Renal pelvis (tissue), 1 donor: ENCODE measurements at regions not wholly inside any gene's neighbourhood (a gene's known extent, or its start where the extent isn't known, plus 50 kb on each side); places are given as distances from the start of the nearest gene placed in this dataset.
"Not testable (repeated sequence)": the region's sequence is repeated elsewhere in the genome, so short reads cannot be mapped to it uniquely, and the experiment has no call there.

ENCODE experiments used
- DNase-seq: peaks from one replicate; pipeline ENCODE4 v3.0.0-alpha.2; 2013

GRCh38 chr16:29311461-29312344 lies 94.8 kb downstream of the NPIPB11 start:
- DNase-seq = no peak

- no peak for DNase-seq
Observed at GRCh38 chr16:29310852-29311314, 95.6 kb downstream of the NPIPB11 start.

- DNase-seq = not testable (repeated sequence)
Observed at GRCh38 chr16:29310243-29310642, 96.3 kb downstream of the NPIPB11 start.

DNA sequence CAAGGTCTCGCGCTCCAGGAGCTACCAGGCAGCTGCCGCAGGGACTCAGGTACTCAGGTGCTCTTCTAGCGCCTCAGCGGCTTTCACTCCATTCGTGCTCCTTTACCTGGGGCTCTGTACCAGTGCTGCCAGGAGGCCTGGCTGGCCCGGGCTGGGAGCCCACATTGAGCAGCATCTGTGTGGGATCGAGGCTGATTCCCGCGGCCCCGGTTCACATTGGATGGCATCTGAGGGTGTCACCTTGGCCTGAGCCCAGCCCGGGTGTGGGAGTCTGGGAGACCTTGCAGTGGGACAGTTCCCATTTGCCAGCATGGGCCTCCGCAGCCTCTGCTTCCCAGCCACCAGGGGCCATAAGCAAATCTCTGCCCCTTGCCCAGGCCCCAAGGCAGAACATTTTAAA lies 96.9 kb downstream of the NPIPB11 start:
- not testable (repeated sequence) for DNase-seq

GRCh38 chr16:29308644-29309546 lies 97.6 kb downstream of the NPIPB11 start:
- DNase-seq = no peak

DNA sequence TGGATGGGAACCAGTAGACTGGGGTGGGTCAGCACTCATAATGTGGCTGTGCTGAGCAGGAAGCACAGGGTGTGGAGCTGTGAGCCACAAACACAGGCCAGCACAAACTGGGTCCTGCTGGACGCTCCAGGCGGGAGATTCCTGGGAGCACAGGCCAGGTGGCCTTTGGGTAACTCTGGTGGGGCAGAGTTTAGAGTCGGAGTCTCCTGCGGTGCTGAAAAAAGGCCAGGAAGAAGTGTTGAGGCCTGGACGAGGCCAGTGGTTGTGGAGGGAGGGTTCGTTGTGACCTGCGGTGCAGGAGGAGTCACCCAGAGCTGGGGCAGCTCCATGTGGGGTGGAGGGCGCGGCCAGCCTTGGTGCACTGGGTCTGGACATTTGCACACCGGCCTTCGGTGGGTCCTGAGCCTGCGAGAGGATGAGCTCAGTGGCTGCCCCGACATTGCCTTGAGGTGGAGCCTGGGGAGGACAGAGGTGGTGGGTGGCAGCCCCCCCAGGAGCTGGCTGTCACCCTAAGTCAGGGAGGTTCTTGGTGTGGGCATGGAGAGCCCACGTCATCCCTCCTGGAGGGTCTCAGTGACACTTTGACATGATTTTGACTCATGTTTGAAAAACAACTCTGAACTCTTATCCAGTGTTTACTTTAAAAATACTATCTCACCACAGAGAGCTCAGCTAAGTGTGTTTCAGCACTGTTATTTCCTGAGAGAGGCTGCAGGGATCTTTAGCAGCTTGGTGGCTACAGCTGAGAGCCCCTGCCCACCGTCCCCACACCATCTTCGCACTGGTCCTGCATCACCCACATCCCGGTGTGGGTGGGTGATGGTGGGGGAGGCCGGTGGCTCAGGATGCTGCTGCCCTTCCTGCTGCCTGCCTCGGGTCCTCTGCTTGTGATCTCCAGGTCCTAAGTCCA lies 98.7 kb downstream of the NPIPB11 start:
- DNase-seq = no peak

DNA sequence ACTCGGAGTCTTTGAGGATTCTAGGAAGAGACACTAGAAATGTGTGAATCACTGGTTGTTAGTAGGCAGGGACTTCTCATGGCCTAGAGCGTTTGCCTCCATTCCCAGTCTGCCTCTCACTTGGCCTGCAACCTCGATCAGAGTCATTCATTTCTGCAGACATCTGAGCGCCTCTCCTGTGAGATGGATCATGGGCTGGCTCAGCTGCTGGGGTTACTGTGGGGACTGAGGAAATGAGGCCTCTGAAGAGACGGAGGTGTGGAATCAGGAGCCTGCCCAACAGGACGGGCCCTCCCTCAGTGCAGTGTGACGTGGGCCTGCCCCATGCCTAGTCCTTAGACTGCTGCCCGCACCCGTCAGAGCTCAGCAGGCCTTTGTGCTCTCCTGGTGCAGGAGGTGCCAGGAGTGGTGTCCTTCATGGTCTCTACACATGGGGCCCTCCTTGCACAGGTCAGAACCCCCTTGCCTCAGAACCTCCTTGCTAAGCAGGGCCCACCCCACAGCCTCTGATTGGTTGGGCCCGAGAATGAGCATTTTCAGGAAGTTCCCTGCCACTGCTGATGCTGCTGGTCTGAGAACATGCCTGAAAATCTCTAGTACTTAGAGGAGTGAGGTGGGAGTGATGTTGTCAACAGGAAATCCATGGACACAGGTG lies 99.4 kb downstream of the NPIPB11 start:
- no peak for DNase-seq

- no peak for DNase-seq
Observed at GRCh38 chr16:29306201-29306600, 100.3 kb downstream of the NPIPB11 start.

DNA sequence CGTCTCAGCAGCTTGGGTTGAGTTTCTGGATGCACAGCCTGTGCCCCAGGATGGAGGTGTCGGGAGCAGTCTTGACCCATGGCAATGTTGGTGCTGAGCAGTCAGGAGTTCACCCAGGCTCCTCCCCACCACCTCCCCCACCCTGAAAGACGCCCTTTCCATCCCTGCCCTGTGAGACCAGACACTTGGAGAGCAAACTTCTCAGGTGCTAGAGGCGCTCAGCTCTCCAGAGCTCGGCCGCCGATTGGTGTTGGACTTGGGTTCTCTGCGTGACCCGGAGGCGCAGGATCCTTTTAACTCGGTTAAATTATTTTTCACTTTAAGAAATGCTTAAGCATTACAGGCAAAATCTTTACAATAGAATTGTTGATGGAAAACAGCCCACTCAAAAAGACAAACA lies 101.5 kb downstream of the NPIPB11 start:
- DNase-seq = not testable (repeated sequence)

DNA sequence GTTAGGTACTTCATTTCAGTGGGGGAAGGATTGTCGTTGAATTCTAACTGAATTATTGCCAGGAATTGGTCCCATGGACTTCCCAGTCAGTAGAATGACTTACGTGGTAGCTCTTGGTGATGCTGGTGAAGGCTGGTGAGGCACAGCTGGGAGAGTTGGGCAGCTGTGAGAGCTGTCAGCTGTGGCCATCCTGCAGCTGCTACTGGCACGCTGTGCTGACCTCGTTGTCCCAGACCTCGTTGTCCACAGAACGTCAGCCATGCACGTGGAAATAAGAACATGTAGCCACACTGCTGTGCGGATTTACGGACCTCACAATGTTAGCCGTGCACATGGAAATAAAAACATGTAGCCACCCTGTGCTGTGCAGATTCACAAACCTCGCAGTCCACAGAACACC lies 102.3 kb downstream of the NPIPB11 start:
- no peak for DNase-seq

DNA sequence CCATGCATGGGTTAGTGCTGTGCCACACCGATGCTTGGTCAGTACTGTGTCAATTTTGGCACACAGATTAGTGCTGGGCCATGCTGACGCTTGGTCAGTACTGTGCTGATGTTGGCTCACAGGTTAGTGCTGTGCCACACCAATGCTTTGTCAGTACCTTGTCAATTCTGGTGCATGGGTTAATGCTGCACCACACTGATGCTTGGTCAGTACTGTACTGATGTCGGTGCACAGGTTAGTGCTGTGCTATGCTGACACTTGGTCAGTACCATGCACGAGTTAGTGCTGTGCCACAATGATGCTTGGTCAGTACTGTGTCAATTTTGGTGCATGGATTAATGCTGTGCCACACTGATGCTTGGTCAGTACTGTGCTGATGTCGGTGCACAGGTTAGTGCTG lies 103.0 kb downstream of the NPIPB11 start:
- no peak for DNase-seq

DNA sequence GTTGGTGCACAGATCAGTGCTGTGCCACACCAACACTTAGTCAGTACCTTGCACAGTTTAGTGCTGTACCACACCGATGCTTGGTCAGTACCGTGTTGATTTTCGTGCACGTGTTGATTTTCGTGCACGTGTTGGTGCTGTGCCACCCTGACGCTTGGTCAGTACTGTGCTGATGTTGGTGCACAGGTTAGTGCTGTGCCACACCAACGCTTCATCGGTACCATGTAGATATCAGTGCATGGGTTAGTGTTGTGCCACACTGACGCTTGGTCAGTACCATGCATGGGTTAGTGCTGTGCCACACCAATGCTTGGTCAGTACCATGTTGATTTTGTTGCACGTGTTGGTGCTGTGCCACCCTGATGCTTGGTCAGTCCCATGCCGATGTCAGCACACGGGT lies 103.5 kb downstream of the NPIPB11 start:
- no peak for DNase-seq

- DNase-seq = not testable (repeated sequence)
Observed at GRCh38 chr16:29302433-29302832, 104.1 kb downstream of the NPIPB11 start.

DNA sequence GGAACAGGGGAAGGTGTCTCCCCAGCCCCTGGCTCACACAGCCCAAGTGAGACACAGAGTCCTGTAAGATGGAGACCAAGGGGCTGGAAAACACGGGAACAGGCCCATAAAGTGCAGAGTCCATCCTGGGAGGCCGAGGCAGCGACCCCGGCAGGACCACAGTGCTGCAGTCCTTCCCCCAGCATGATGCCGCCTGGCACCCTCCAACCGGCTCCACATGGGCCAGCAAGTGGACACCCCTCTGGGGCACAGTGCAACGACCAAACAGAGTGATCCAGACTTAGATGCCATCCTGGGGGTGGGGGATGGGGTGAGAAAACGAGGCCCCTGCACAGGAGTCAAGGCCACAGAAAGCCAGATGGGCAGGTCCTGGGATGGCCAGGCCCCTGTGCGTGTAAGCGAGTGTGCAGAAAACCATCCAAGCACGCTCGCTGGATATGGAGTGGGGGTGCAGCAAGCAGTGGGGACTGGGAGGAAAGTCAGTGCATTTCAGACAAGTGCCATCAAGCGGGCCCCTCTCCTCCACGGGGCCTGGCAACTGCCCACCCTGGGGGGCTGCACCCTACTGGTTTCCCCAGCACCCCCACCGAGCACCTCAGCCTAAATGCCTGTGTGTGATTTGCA lies 104.7 kb downstream of the NPIPB11 start:
- not testable (repeated sequence) for DNase-seq

GRCh38 chr16:29300541-29301535 lies 105.7 kb downstream of the NPIPB11 start:
- DNase-seq = not testable (repeated sequence)

GRCh38 chr16:29300030-29300491 lies 106.5 kb downstream of the NPIPB11 start:
- not testable (repeated sequence) for DNase-seq

DNA sequence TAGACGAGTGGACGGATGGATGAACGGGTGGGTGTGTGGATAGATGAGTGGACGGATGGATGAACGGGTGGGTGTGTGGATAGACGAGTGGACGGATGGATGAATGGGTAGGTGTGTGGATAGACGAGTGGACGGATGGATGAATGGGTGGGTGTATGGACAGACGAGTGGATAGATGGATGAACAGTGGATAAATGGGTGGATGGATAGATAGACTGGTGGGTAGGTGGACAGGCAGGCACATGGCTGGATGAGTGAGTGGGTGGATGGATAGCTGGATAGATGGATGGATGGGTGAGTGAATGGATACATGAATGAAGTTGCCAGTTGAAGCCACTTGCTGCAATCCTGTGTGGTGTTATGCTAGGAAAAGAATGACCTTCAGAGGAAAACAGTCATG lies 107.5 kb downstream of the NPIPB11 start:
- DNase-seq = not testable (repeated sequence)

- not testable (repeated sequence) for DNase-seq
Observed at GRCh38 chr16:29298307-29298706, 108.2 kb downstream of the NPIPB11 start.

DNA sequence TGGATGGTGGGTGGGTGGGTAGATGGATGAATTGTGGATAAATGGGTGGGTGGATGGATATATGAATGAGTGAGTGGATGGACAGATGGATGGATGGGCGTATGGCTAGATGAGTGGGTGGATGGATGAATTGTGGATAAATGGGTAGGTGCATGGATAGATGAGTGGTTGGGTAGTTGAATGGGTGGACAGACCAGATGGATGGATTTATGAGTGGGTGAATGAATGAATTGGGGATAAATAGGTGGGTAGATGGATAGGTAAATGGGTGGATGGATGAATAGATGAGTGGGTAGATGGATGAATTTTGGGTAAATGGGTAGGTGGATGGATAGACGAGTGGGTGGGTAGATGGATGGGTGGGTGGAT lies 108.7 kb downstream of the NPIPB11 start:
- not testable (repeated sequence) for DNase-seq
